Heart left ventricle (tissue), 16 donors: ENCODE measurements at regions not wholly inside any gene's neighbourhood (a gene's known extent, or its start where the extent isn't known, plus 50 kb on each side); places are given as distances from the start of the nearest gene placed in this dataset.

Source experiments
- ATAC-seq, 4 donors: fragments of 200-7000 bp; cut with Tn5 transposase; one replicate each; pipeline ENCODE4 v1.9.1; 2020 to 2022; ENCODE audit warnings: moderate library complexity in 4 of 4, mild to moderate bottlenecking in 3 of 4, moderate number of reproducible peaks in 1 of 4
- DNase-seq, 5 donors: peaks; one replicate each; pipeline ENCODE4 v3.0.0-alpha.2; 2020
- H3K27ac ChIP-seq, 12 donors: fragments of 200-600 bp; sonication (generic) in 4 of 12; one replicate each; pipeline versions ENCODE4 v1.5.0 to v1.8.0; 2016 to 2022; ENCODE audit warnings: mild to moderate bottlenecking in 2 of 12
- H3K27me3 ChIP-seq, 9 donors: fragments of 200-600 bp; sonication (generic) in 2 of 9; one replicate each; pipeline versions ENCODE4 v1.5.1 to v1.8.0; 2016 to 2022; ENCODE audit warnings: mild to moderate bottlenecking in 3 of 9
- H3K36me3 ChIP-seq, 9 donors: fragments of 200-600 bp; sonication (generic) in 2 of 9; one replicate each; pipeline versions ENCODE4 v1.5.0 to v1.8.0; 2018 to 2022; ENCODE audit warnings: mild to moderate bottlenecking in 2 of 9
- H3K4me1 ChIP-seq, 12 donors: fragments of 200-600 bp; sonication (generic) in 4 of 12; one replicate each; pipeline versions ENCODE4 v1.5.0 to v1.8.0; 2016 to 2022; ENCODE audit warnings: mild to moderate bottlenecking in 3 of 12
- H3K4me3 ChIP-seq, 12 donors: fragments of 200-600 bp; sonication (generic) in 4 of 12; one replicate each; pipeline versions ENCODE4 v1.5.0 to v1.8.0; 2017 to 2022; ENCODE audit warnings: mild to moderate bottlenecking in 9 of 12, moderate library complexity in 4 of 12
- H3K9me3 ChIP-seq, 12 donors: fragments of 200-600 bp; sonication (generic) in 4 of 12; one replicate each; pipeline versions ENCODE4 v1.5.0 to v1.8.0; 2016 to 2022; ENCODE audit warnings: mild to moderate bottlenecking in 1 of 12
- CTCF ChIP-seq, 12 donors: fragments of 200-600 bp; sonication (generic) in 4 of 12; IDR thresholded peaks; one replicate each; pipeline versions ENCODE4 v1.5.0 to v1.8.0; 2018 to 2022; ENCODE audit warnings: antibody characterized with exemption in 12 of 12, mild to moderate bottlenecking in 5 of 12
- POLR2A ChIP-seq, 2 donors: fragments of 450-650 bp; IDR thresholded peaks; one replicate each; pipeline ENCODE4 v1.6.1; 2017; ENCODE audit warnings: antibody characterized with exemption in 2 of 2, mild to moderate bottlenecking in 2 of 2, moderate library complexity in 2 of 2
- WGBS, 4 donors: extraction: QIAGEN DNeasy Blood & Tissue Kit in 2 of 4; methylation state at CpG; one replicate each; pipeline versions ENCODE4 v1.1.5 to v1.1.7; 2013 to 2018; 5-methylcytosine and 5-hydroxymethylcytosine counted together
- intact Hi-C, 10 donors: fragments of 100-400 bp; cut with DNase I; formaldehyde crosslinking; loops; one replicate each; pipeline versions ENCODE4 v1.11.1 to v1.14.2; 2022
- donor health status: ischemic (EF 13 %, LVEDD 7.1; RV severe dilation, severe dysfunction).
- donor health status: healthy with polysubstance abuse.
- donor health status: DM: no; HTN: yes; CAD: no.
- donor health status: DM: no; HTN: no; CAD: no.
- donor health status: ischemic (EF 25% LVEDD 6.9; RV normal size, moderate dysfunction).
- donor health status: ischemic (EF 25% LVEDD 5.7; RV mildly dilated, moderate dysfunction).
- donor health status: healthy.
- donor health status: DM: yes; HTN: yes; CAD: no.
- donor health status: ischemic (EF 35%, LVEDD 5.7; RV mildly dilated, moderate dysfunction).
- donor health status: nonischemic (EF 11% LVEDD 7.7; RV severe dilation, severe dysfunction).
- donor health status: DM: yes; HTN: yes; CAD: no.
- donor health status: PGD.
- donor health status: ischemic (EF 29% LVEDD 5.4; RV normal size, mild dysfunction).
- donor health status: nonischemic (EF 23%, LVEDD 6.1; RV moderate dilation, normal function).

- Histone ChIP-seq H3K9me3 (no peaks in the 10 kb centered on the region), H3K4me1 (peaks cover 0 to 70% (median 29%) of the 10 kb centered on the region in 12 donors), H3K27ac (peak overlapping the region; percentile 5 to 90 (median 57)), H3K36me3 (no peaks in the 10 kb centered on the region), H3K4me3 (no peak overlapping the region), H3K27me3 (no peaks in the 10 kb centered on the region)
- intact Hi-C loops: loop anchor here in 4 of 10 donors (5.0 to 10.0 kb wide), 2 partner anchors 52 to 54 kb away; no protein-coding TSS in a partner anchor
- ATAC-seq (no peak), DNase-seq (no peak)
- TF ChIP-seq CTCF (IDR thresholded peaks at IDR 0.05): no peak
- WGBS, 4 donors: 41 to 63% (median 52%) methylated on average over 1 of the region's 1 CpG
Observed at GRCh38 chr15:39488961-39489360, 91.9 kb upstream of the THBS1 start.

- Histone ChIP-seq H3K36me3 (no peaks in the 10 kb centered on the region), H3K4me3 (no peak overlapping the region), H3K4me1 (peaks cover 0 to 77% (median 31%) of the 10 kb centered on the region in 12 donors), H3K27ac (peak overlapping the region; percentile 58 to 92 (median 74)), H3K27me3 (no peaks in the 10 kb centered on the region), H3K9me3 (no peaks in the 10 kb centered on the region)
- DNase-seq (no peak), ATAC-seq (peak in 3 of 4 donors; percentile 30 to 51 (median 51))
- WGBS, 4 donors: 67 to 72% (median 68%) methylated on average over 12 of the region's 12 CpGs
- TF ChIP-seq POLR2A (IDR thresholded peaks at IDR 0.05): no peak
- TF ChIP-seq CTCF (IDR thresholded peaks at IDR 0.05): no peak
- intact Hi-C loops: loop anchor here in 3 of 10 donors (5.0 to 10.0 kb wide), 3 partner anchors 54 to 136 kb away; partner anchors contain the start of gene THBS1 (in 1 of the 3)
Observed at GRCh38 chr15:39491115-39491885, 89.6 kb upstream of the THBS1 start.

GRCh38 chr15:39491886-39492490 lies 88.9 kb upstream of the THBS1 start:
- Histone ChIP-seq H3K4me1 (peaks cover 0 to 77% (median 29%) of the 10 kb centered on the region in 12 donors), H3K36me3 (no peaks in the 10 kb centered on the region), H3K4me3 (no peak overlapping the region), H3K27ac (peak overlapping the region; percentile 58 to 92 (median 74)), H3K9me3 (no peaks in the 10 kb centered on the region), H3K27me3 (no peaks in the 10 kb centered on the region)
- no peak for TF ChIP-seq CTCF (IDR thresholded peaks at IDR 0.05)
- TF ChIP-seq POLR2A (IDR thresholded peaks at IDR 0.05): no peak
- intact Hi-C loops: loop anchor here in 3 of 10 donors (5.0 to 10.0 kb wide), 3 partner anchors 55 to 137 kb away; partner anchors contain the start of gene THBS1 (in 1 of the 3)
- no peak for DNase-seq
- peak; percentile 42 to 70 (median 64) for ATAC-seq
- 38 to 42% (median 39%) methylated on average over 4 of the region's 4 CpGs for WGBS, 4 donors
